GM19463 (cell line): ENCODE measurements at regions not wholly inside any gene's neighbourhood (a gene's known extent, or its start where the extent isn't known, plus 50 kb on each side); places are given as distances from the start of the nearest gene placed in this dataset.
"Not testable (repeated sequence)": the region's sequence is repeated elsewhere in the genome, so short reads cannot be mapped to it uniquely, and the experiment has no call there.

Experiments
- ATAC-seq: cut with Tn5 transposase; IDR thresholded peaks from one replicate; pipeline ENCODE4 v1.9.1; 2021; ENCODE audit warnings: mild to moderate bottlenecking, moderate library complexity; ENCODE audit not compliant: unreplicated experiment

GRCh38 chr9:78437806-78438205 is 140.9 kb downstream of the PSAT1 start:
- no peak for ATAC-seq

- no peak for ATAC-seq
Measured at GRCh38 chr9:78438211-78438610, 141.3 kb downstream of the PSAT1 start.

- ATAC-seq = no peak
Measured at GRCh38 chr9:78438780-78439179, 141.9 kb downstream of the PSAT1 start.

GRCh38 chr9:78439190-78439865 is 142.4 kb downstream of the PSAT1 start:
- ATAC-seq = peak; percentile 85

GRCh38 chr9:78439866-78440830 is 143.2 kb downstream of the PSAT1 start:
- ATAC-seq = no peak

- no peak for ATAC-seq
Measured at GRCh38 chr9:78441396-78441795, 144.5 kb downstream of the PSAT1 start.

- no peak for ATAC-seq
Measured at GRCh38 chr9:78441822-78442431, 145.0 kb downstream of the PSAT1 start.

- ATAC-seq = not testable (repeated sequence)
Measured at GRCh38 chr9:78442577-78442976, 145.7 kb downstream of the PSAT1 start.

GRCh38 chr9:78443946-78444345 is 147.0 kb downstream of the PSAT1 start:
- no peak for ATAC-seq

GRCh38 chr9:78448960-78449673 is 152.2 kb downstream of the PSAT1 start:
- ATAC-seq = no peak

- no peak for ATAC-seq
Measured at GRCh38 chr9:78453450-78453849, 156.5 kb downstream of the PSAT1 start.

- no peak for ATAC-seq
Measured at GRCh38 chr9:78462611-78463010, 165.7 kb downstream of the PSAT1 start.

- ATAC-seq = no peak
Measured at GRCh38 chr9:78463750-78464149, 166.8 kb downstream of the PSAT1 start.

- ATAC-seq = no peak
Measured at GRCh38 chr9:78468231-78468630, 171.3 kb downstream of the PSAT1 start.

GRCh38 chr9:78468974-78469576 is 172.2 kb downstream of the PSAT1 start:
- ATAC-seq = no peak

- no peak for ATAC-seq
Measured at GRCh38 chr9:78470216-78470615, 173.3 kb downstream of the PSAT1 start.

- no peak for ATAC-seq
Measured at GRCh38 chr9:78470741-78471140, 173.8 kb downstream of the PSAT1 start.

- ATAC-seq = no peak
Measured at GRCh38 chr9:78472111-78472510, 175.2 kb downstream of the PSAT1 start.

GRCh38 chr9:78479441-78479840 is 182.5 kb downstream of the PSAT1 start:
- ATAC-seq = no peak

GRCh38 chr9:78486661-78487060 is 189.7 kb downstream of the PSAT1 start:
- ATAC-seq = no peak

GRCh38 chr9:78490231-78490630 is 193.3 kb downstream of the PSAT1 start:
- ATAC-seq = no peak
